Adrenal gland (tissue), 5 donors: ENCODE measurements at regions not wholly inside any gene's neighbourhood (a gene's known extent, or its start where the extent isn't known, plus 50 kb on each side); places are given as distances from the start of the nearest gene placed in this dataset.

ENCODE experiments used
- CTCF ChIP-seq, 6 experiments: fragments of 450-650 bp in 4 of 6; fragments of 200-600 bp in 2 of 6; sonication (generic) in 1 of 6; IDR thresholded peaks; 1 replicate in 5 of 6; 2 replicates in 1 of 6; pipeline versions ENCODE4 v1.5.1 to v1.8.0; 2016 to 2021; ENCODE audit warnings: antibody characterized with exemption in 6 of 6, mild to moderate bottlenecking in 2 of 6, moderate library complexity in 1 of 6
- POLR2A ChIP-seq, 2 donors: fragments of 450-650 bp; IDR thresholded peaks; one replicate each; pipeline ENCODE4 v1.6.1; 2017; ENCODE audit warnings: antibody characterized with exemption in 2 of 2, mild to moderate bottlenecking in 2 of 2, moderate library complexity in 1 of 2
- donor health status: DM: no; HTN: no; CAD: no.

DNA sequence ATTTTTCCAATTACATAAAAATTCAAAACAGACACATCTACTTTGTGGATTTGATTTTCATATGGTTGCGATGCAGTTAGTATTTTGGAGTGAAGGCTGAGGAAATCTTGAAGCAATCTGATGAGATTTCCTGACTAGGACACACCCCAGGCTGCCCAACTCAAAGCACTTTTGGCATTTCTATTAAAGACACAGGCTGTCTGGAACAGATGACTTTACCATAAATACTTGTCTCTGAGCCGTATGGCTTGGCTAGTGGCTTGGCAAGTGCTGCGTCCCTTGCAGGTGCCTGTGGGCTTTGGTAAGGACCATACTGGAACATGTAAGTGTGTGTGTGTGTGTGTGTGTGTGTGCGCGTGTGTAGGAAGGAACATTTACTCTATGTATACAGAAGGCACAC, 218.8 kb downstream of the FGF9 start:
- TF ChIP-seq CTCF (IDR thresholded peaks at IDR 0.05) (no peak), POLR2A (IDR thresholded peaks at IDR 0.05) (no peak)
